Stromal cell of bone marrow (primary cell): ENCODE measurements at regions not wholly inside any gene's neighbourhood (a gene's known extent, or its start where the extent isn't known, plus 50 kb on each side); places are given as distances from the start of the nearest gene placed in this dataset.

Experiments used
- DNase-seq: peaks from one replicate; pipeline ENCODE4 v3.0.0-alpha.2; 2012; ENCODE audit warnings: low read depth

DNA sequence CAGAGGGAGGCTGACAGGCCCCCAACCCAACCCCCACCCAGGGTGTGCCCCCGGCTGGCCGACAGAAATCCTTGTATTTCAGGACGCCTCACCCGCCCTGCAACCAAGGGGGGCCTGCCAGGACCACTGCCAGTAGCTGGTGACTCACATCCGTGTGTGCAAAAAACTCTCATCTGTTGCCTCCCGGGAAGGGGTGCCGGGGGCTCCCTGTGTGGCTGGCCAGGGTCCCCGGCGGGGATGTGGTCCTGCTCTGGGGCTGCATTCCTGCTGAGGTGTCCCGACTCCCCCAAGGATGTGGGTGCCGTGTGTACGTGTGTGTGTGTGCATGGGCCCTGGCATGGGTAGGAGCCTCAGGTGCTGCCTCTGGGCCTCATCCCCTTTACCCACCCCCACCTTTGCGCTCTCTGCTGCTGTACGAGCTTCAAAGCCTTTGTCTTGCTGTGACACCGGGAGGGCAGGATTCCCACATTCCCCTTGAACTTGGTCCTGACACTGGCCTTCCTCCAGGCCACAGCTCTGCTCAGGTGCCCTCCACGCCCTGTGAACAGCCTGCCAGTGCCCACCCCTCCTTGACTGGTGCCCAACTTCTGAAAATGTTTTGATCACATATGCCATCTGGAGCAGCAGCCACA lies 226.3 kb upstream of the HDAC4 start:
- DNase-seq, result no peak

DNA sequence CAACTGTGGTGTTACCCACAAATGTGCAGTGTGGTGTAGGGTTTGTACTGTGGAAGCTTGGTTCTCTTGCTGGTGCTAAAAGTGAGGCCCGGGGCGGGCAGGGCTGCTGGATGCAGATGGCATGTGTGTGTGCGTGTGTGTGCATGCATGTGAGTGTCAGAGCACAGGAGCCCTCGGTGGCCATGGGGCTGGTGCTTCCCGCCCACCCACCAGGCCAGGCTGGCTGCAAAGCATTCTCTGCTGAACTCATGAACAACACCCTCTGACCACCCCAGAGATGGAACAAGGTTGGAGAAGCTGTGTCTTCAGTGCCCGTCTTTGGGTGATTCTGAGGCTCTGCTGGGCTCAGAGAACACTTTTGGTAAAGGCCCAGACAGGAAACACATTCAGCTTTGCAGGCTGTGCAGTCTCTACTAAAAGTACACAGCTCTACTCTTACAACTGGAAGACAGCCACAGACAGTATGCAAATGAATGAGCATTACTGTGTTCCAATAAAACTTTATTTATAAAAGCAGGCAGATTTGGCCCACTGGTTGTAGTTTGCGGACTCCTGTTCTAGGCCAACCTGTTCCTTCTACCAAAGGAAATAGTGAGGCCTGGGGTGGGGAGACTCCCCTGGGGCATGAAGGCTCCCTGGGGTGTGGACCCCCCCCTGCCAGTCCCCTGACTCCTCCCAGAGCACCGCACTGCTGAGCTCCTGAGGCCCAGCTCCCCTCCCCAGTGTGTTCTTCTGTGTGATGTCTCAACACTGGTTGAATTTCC lies 225.3 kb upstream of the HDAC4 start:
- no peak for DNase-seq

DNA sequence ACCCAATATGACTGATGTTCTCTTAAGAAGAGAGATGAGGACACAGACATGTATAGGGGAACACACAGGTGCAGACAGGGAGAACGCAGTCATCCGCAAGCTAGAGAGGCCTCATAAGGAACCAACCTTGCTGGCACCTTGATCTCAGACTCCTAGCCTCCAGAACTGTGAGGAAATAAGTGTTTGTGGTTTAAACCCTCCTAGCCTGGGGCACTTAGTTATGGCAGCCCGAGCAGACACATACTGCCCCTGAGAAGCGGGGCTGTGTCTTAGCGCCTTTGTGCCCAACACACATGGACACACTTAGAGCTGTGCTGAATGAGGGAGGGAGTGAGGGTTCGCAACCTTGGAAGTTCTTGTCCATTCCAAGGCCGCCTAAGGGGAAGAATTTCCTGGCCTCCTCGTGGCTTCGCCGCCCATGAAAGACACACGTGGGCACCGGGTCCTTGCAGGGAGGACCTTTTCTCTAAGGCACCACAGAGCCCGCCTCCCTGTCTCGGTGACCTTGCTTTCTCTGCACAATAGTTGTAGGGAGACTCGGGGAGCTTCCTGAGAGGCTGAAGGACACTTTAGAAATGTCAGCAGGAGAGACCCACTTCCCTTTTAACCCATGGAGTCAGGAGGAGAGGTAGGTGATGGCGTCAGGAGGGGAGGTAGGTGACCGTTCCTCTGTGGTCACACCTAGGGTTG lies 224.5 kb upstream of the HDAC4 start:
- no peak for DNase-seq

DNA sequence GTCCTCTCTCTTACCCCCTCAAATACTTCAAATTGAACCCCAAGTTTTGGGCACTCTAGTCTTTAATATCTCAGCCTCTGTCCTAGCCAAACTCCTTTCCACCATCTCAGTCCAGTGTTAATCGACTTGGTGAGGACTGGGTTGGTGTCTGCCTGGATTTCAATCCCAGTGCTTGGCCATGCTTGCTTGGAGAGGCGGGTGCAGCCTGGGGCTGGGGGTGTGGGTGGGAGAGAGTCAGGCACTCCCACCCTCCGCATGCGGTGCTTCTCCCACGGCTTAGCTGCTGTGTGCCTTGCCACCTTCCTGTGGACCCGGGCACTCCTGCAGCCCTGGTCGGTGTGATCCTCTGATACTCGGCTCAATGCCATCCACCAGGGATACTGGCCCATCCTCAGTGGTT lies 220.8 kb upstream of the HDAC4 start:
- no peak for DNase-seq

DNA sequence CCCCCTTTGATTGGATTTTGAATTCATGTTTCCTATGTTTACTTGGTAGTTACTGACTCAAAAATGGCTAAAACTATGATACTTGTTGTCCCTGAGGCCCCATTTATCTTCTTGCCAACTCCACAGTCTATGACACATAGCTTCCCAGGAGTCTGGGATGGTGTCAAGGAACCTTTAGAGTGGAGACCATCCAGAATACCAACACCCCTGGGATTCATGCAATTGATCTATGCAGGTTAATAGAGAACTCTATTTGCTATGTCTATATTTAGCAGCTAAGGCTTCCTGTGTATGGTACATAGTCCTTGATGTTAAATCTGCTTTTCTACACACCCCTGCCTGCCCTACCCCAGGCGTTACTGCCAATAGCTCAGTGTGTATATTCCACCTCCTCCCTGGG lies 218.5 kb upstream of the HDAC4 start:
- DNase-seq, result no peak

DNA sequence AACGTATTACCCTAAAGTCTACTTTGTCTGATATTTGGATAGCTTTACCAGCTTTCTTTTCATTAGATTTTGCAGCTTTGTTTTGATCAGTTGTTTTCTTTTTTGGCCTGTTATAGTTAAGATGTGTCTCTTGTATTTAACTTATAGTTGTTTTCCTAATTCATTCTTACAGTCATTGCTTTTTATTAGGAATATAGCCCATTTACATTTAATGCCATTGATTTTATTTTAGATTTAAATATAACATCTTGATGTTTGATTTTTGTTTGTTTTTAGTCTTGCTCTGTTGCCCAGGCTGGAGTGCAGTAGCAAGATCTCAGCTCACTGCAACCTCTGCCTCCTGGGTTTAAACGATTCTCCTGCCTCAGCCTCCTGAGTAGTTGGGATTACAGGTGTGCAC lies 215.9 kb upstream of the HDAC4 start:
- DNase-seq, result no peak

GRCh38 chr2:239612133-239612532 lies 211.3 kb upstream of the HDAC4 start:
- DNase-seq, result no peak

DNA sequence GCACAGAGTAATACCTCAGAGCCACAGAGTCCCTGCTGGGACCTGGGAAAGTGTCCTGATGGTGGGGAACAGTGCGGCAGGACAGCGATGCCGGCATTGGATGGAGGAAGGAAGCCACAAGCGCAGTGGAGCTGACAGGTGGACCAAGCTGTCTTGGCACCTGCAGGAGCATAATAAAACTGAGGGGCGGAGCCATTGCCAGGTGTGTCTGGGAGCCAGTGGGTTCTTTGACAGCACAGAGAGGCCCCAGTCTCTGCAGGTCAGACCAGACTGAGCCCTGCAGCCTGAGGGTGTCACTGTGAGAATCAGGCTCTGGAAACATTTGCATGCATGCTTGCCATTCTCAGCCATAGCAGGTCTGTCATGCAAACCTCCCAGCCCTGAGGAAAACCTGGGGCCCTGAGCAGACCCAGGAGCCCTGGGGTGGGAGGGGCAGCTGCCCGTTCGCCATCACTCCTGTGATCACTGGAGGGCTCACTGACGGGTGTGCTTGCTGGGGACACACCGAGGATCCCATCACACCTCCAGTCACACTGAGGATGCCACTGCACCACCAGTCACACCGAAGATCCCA lies 210.5 kb upstream of the HDAC4 start:
- DNase-seq, result no peak

DNA sequence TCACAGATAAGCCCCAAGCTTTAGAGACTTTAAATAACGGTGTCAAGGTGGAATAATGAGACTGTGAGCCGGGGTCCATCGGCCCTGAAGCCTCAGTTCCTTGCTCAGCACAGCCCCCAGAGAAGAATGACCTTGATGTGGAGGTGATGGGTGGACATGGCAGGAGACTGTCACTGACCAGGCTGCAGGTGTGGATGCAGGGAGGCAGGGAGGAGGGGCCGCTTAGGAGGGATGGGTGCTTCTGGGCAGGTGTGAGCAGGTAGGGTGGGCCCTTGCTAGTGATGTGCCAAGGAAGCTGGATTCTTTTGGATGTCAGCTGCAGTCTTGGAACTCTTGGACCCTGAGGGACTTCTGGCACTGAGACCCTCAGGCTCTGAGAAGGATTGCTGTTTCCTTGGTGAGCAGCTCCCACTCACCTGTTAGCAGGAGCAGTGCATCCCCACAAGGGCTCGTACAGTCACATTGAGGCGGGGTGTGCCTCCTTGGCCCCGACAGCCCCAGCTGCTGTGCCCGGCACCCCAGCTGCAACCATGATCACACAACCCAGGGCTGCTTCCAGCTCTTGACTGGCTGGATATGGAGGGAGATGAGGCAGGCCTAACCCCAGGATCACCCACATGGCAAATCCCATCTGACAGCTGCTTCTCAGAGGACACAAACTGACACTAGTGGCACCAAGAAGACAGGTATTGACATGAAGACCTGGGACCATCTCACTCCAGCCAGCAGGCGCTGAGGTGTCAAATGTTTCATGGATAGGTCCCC lies 209.8 kb upstream of the HDAC4 start:
- DNase-seq, result no peak

GRCh38 chr2:239609607-239610310 lies 208.9 kb upstream of the HDAC4 start:
- no peak for DNase-seq

GRCh38 chr2:239609162-239609561 lies 208.3 kb upstream of the HDAC4 start:
- DNase-seq, result no peak

DNA sequence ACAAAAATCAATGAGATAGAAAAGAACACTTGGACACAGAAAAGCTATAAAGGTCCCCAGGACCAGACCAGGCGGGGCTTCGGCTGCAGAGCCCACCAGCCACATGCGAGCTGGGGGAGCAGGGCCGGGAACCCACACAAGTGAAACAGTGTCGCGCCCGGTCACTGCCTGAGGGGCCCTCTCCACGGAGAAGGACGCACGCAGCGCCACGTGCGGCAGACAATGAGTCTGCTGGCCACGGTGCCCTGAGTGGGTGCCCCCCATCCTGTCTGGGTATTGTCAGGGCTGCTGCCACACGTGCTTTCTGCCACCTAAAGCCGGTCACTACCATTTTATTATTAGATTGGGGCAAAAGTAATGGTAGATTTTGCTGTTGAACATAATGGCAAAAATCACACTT lies 207.9 kb upstream of the HDAC4 start:
- DNase-seq, result no peak

DNA sequence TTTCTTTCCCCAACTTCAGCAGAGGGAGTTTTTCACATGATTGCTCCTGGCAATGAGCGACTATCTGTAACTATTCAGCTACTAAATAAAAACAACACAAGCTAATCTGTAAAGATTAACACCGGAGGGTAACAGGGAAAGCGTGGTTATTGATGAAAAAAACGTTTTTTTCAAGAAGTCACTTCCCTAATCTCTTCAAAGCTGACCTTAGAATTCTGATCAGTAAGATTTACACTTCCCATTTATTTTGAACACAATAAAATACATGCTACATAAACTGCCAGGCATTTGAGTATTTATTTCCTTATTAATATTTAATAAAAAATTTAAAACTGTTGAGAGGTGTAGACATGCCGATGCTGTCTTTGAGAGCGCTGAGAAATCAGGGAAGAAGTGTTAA lies 207.4 kb upstream of the HDAC4 start:
- DNase-seq, result no peak

DNA sequence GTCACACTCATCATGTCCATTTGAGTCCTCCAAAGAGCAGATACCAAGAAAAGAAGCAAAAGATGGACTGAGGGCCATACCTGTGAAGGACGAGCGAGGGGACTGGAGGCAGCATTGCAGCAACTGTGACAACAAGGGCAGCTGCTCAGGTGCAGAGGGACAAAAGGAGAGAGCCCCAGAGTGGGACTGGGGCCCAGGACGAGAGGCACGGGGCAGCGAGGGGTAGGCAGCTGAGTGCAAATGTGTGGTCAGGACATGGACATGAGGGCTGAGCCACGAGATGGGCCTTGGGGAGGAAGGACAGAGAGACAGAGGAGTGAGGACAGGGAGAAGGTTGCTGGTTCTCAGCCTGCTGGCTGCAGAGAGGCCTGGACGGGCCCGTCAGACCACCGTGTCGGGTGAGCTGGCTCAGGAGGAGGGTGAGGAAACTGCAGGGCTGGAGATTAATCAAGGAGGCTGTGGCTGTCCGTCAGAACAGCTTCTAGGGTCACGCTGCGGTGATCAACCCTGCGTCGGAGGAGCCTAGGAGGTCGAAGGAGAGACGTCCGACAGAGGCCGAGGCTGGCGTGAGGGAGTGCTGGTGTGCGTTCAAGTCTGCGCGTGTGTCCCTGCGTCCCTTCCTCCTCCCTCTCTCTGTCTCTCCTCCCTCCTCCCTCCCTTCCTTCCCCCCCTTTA lies 206.8 kb upstream of the HDAC4 start:
- DNase-seq, result no peak

DNA sequence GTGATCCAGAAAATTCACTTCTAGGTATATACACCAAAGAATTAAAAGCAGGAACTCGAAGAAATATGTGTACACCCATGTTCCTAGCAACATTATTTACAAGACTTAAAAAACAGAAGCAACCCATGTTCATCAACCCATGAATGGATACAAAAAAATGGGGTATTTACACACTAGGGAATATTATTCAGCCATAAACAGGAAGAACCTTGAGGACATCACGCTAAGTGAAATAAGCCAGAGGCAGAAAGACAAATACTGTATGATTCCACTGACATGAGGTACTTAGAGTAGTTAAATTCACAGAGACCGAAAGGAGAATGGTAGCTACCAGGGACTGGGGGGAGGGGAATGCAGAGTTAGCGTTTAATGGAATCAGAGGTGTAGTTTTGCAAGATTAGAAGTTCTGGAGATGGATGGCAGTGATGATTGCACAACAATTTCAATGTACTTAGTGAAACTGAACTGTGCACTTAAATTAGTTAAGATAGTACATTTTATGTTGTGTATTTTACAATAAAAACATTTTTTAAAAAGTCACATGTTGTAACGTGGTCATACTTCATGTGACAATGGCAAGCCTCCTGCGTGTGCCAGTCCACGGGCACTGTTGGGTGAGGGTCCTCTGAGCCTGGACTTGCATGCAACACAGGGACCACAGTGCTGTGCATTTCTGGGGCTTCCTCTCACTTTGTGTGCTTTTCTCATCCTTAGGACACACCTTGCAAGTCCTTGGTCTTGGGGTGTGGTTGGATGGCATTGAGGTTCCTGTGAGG lies 206.1 kb upstream of the HDAC4 start:
- DNase-seq, result no peak

- no peak for DNase-seq
These were observed 205.2 kb upstream of the HDAC4 start for GRCh38 chr2:239605976-239606375.

DNA sequence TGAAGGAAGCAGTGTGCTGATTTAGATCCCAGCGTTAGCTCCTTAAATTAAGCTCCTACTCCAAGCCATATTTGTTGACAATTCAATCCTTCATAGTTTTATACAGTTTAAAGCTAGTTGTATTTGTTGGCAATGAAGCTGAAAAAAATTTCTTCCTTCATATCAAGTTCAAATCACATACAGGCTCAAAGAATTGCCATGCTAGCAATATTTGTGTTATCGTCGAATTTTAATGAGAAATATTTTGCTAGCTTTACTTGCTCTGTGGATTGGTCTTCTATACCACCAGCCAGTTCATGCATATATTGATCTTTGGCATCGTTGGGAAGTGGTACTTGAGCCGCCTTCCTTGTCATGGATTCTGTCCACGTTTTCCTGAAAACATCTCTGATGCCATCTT lies 204.6 kb upstream of the HDAC4 start:
- DNase-seq, result no peak

GRCh38 chr2:239604861-239605260 lies 204.0 kb upstream of the HDAC4 start:
- DNase-seq, result no peak

- DNase-seq, result no peak
These were observed 202.9 kb upstream of the HDAC4 start for GRCh38 chr2:239603411-239604356.
